HEK293T (cell line): ENCODE measurements at regions not wholly inside any gene's neighbourhood (a gene's known extent, or its start where the extent isn't known, plus 50 kb on each side); places are given as distances from the start of the nearest gene placed in this dataset.

Source experiments
- FOXK2 ChIP-seq: fragments of 450-650 bp; IDR thresholded peaks from 2 replicates; pipeline ENCODE4 v1.6.1; 2016; ENCODE audit warnings: mild to moderate bottlenecking
- SP1 ChIP-seq: fragments of 450-650 bp; IDR thresholded peaks from 2 replicates; pipeline ENCODE4 v1.6.1; 2017

DNA sequence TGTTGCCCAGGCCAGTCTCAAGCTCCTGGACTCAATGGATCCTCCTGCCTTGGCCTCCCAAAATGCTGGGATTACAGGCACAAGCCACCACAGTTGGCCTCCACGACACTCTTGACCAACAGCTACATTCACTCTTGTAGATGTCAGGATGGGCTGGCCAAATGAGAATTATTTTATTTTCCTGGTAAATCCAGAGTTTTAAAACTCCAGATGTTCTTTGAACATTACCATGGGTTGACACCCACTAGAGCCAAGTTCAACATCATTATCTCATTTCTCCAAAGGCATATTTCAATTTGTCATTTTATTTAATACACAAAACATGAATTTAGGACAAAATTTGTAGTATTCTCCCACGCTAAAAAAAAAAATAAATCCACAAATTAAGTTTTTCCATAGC, 56.5 kb upstream of the FOXN3 start:
- TF ChIP-seq SP1 (no peak), FOXK2 (no peak)
